ENCODE measurements at regions not wholly inside any gene's neighbourhood (a gene's known extent, or its start where the extent isn't known, plus 50 kb on each side); places are given as distances from the start of the nearest gene placed in this dataset.

DNA sequence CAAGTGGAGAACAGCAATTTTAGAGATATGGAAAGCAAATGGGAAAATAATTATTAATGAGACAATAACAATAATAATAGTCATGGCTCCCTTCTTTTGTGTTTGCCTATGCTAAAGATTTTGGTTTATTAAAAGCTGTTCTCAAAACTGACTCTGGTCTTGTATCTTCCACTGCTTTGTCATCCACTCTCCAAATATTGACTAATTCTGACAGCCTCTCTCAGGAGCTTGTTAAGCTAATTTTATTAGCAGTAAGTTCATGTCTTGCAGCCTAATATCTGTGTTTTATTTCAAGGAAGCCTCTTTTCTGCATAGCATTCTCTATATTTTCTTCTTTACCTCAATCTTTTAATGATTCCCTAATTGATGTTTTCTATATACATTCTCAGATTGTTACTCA, 1419.8 kb downstream of the ARAP2 start:
- H3K9me3 ChIP-seq: no peaks in the 10 kb centered on the region
- H3K27me3 ChIP-seq: no peaks in the 10 kb centered on the region
- intact Hi-C loops (cut with DNase I; ENCODE audit: low total_unique reads): no loop called here
- TF ChIP-seq POLR2A (IDR thresholded peaks at IDR 0.05): no peak
- TF ChIP-seq CTCF (IDR thresholded peaks at IDR 0.05): no peak
- H3K4me3 ChIP-seq: no peak overlapping the region
- DNase-seq: no peak
- H3K27ac ChIP-seq: no peak overlapping the region
- no peaks in the 10 kb centered on the region for H3K36me3 ChIP-seq (ENCODE audit: low read depth, missing control alignments)
- no peaks in the 10 kb centered on the region for H3K4me1 ChIP-seq

DNA sequence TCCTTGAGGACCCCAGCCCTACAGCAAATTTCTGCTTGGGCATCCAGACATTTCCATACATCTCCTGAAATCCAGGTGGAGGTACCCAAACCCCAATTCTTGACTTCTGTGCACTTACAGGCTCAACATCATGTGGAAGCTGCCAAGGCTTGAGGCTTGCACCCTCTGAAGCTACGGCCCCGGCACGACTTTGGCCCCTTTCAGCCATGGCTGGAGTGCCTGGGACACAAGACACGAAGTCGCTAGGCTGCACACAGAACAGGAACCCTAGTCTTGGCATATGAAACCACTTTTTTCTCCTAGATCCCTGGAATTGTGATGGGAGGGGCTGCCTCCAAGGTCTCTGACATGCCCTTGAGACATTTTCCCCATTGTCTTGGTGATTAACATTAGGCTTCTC, 1417.7 kb downstream of the ARAP2 start:
- Histone ChIP-seq H3K4me3 (no peak overlapping the region), H3K9me3 (no peaks in the 10 kb centered on the region), H3K27me3 (no peaks in the 10 kb centered on the region), H3K4me1 (no peaks in the 10 kb centered on the region), H3K36me3 (ENCODE audit: low read depth, missing control alignments) (no peaks in the 10 kb centered on the region), H3K27ac (no peak overlapping the region)
- TF ChIP-seq POLR2A (IDR thresholded peaks at IDR 0.05) (no peak), CTCF (IDR thresholded peaks at IDR 0.05) (no peak)
- WGBS, 2 donors: 96% methylated on average over 5 of the region's 5 CpGs; no CpG with 5 or more reads in 1 of the 2 donors
- intact Hi-C loops (cut with DNase I; ENCODE audit: low total_unique reads): no loop called here
- no peak for DNase-seq

DNA sequence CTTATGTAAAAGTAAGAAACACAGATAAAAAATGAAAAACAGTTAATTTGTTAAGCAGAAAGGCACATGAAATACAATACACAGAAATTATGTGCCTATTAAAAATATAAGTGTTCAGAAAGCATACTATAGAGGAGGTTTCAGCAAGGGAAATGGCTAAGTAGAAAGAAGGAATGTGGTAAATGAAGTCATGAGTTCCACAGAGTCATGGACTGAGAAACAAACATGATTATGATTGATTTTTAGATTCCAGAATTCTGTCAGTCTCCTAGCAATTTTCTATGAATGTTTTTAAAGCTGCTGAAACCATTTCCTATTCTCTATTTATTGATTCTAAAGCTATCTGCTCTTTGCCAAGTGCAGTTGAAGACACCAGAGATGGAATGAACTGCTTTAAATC, 1398.4 kb downstream of the ARAP2 start:
- no peak for DNase-seq
- no peak for TF ChIP-seq POLR2A (IDR thresholded peaks at IDR 0.05)
- no peak for TF ChIP-seq CTCF (IDR thresholded peaks at IDR 0.05)
- Histone ChIP-seq H3K27me3 (no peaks in the 10 kb centered on the region), H3K36me3 (ENCODE audit: low read depth, missing control alignments) (no peaks in the 10 kb centered on the region), H3K9me3 (no peaks in the 10 kb centered on the region), H3K4me1 (no peaks in the 10 kb centered on the region), H3K27ac (no peak overlapping the region), H3K4me3 (no peak overlapping the region)
- intact Hi-C loops (cut with DNase I; ENCODE audit: low total_unique reads): no loop called here

GRCh38 chr4:34850421-34850820, 1393.9 kb downstream of the ARAP2 start:
- no peak for TF ChIP-seq POLR2A (IDR thresholded peaks at IDR 0.05)
- no peak for TF ChIP-seq CTCF (IDR thresholded peaks at IDR 0.05)
- Histone ChIP-seq H3K4me1 (no peaks in the 10 kb centered on the region), H3K36me3 (ENCODE audit: low read depth, missing control alignments) (no peaks in the 10 kb centered on the region), H3K27me3 (no peaks in the 10 kb centered on the region), H3K9me3 (no peaks in the 10 kb centered on the region), H3K27ac (no peak overlapping the region), H3K4me3 (no peak overlapping the region)
- no peak for DNase-seq
- intact Hi-C loops (cut with DNase I; ENCODE audit: low total_unique reads): no loop called here
- 67 to 77% methylated on average over 2 of the region's 2 CpGs for WGBS, 2 donors

DNA sequence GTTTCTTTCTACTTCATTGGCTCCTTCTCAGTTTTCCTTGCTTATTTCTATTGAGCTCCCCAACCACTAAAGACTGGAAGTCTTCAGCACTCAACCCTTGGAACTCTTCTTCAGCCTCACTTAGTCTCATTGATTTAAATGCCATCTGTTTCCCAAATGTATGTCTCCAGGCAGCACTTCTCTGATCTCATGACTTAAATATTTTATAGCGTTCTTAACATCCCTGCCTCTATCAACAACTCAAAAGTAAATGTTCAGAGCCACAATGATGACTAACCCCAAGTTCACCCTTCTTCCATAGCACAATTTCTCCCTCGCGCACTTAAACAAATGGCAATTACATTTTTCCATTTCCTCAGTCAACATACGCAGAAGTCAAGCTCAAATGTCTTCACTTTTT, 1393.3 kb downstream of the ARAP2 start:
- H3K36me3 ChIP-seq (ENCODE audit: low read depth, missing control alignments): no peaks in the 10 kb centered on the region
- no peak for DNase-seq
- H3K27ac ChIP-seq: no peak overlapping the region
- WGBS, 2 donors: 64 to 67% methylated on average over 3 to 4 of the region's 4 CpGs
- no peak overlapping the region for H3K4me3 ChIP-seq
- no peak for TF ChIP-seq CTCF (IDR thresholded peaks at IDR 0.05)
- TF ChIP-seq POLR2A (IDR thresholded peaks at IDR 0.05): no peak
- no peaks in the 10 kb centered on the region for H3K4me1 ChIP-seq
- intact Hi-C loops (cut with DNase I; ENCODE audit: low total_unique reads): no loop called here
- no peaks in the 10 kb centered on the region for H3K27me3 ChIP-seq
- H3K9me3 ChIP-seq: no peaks in the 10 kb centered on the region
